HEK293 (cell line): ENCODE measurements at regions not wholly inside any gene's neighbourhood (a gene's known extent, or its start where the extent isn't known, plus 50 kb on each side); places are given as distances from the start of the nearest gene placed in this dataset.

ENCODE experiments used
- CTCF ChIA-PET: fragments of 350-600 bp; formaldehyde crosslinking; extraction: SDS; loops from one replicate; lab custom pipeline; 2021; ENCODE audit warnings: antibody characterized with exemption; lab: Yijun Ruan, JAX
- POLR2A ChIA-PET: fragments of 300-600 bp; formaldehyde crosslinking; extraction: SDS; loops from one replicate; lab custom pipeline; 2020; ENCODE audit warnings: antibody characterized with exemption, inconsistent platforms; lab: Yijun Ruan, JAX
- H3K27ac ChIP-seq: fragments of 200-500 bp; sonication (Bioruptor generic); 2 replicates; pipeline ENCODE4 v1.5.1; 2014; ENCODE audit warnings: low read depth, low read length, control low read depth, inconsistent platforms; ENCODE audit errors: extremely low read depth
- H3K36me3 ChIP-seq, 2 experiments: fragments of 200-500 bp in 1 of 2; sonication (Bioruptor generic) in 1 of 2; 1 replicate in 1 of 2; 2 replicates in 1 of 2; pipeline ENCODE4 v1.5.1; 2014 to 2017; ENCODE audit warnings: inconsistent platforms in 2 of 2, low read length in 2 of 2; ENCODE audit not compliant: control insufficient read depth in 2 of 2, insufficient read depth in 1 of 2
- H3K4me1 ChIP-seq: fragments of 200-500 bp; sonication (Bioruptor generic); 2 replicates; pipeline ENCODE4 v1.5.1; 2014; ENCODE audit warnings: mild to moderate bottlenecking, low read length, inconsistent platforms; ENCODE audit not compliant: control insufficient read depth, insufficient read depth
- H3K4me3 ChIP-seq: 2 replicates; pipeline ENCODE4 v1.5.1; 2011; ENCODE audit warnings: low read depth, mild to moderate bottlenecking, control low read depth, low read length, moderate library complexity
- H3K9me3 ChIP-seq: fragments of 200-500 bp; sonication (Bioruptor generic); 2 replicates; pipeline ENCODE4 v1.5.1; 2014; ENCODE audit warnings: low read depth, low read length, inconsistent platforms; ENCODE audit not compliant: control insufficient read depth, insufficient read depth
- ELK4 ChIP-seq: IDR thresholded peaks from 2 replicates; pipeline ENCODE4 v1.6.1; 2011; ENCODE audit warnings: mild to moderate bottlenecking, low read depth, low read length, borderline replicate concordance
- IKZF3 ChIP-seq: fragments of 450-650 bp; IDR thresholded peaks from 2 replicates; pipeline ENCODE4 v1.5.0; 2018; ENCODE audit warnings: missing biosample characterization, mild to moderate bottlenecking, missing genetic modification characterization, moderate library complexity
- RBAK ChIP-seq: fragments of 450-650 bp; formaldehyde crosslinking; IDR thresholded peaks from 2 replicates; pipeline ENCODE4 v1.5.1; 2016; ENCODE audit warnings: missing biosample characterization, missing genetic modification characterization
- WT1 ChIP-seq: fragments of 450-650 bp; formaldehyde crosslinking; IDR thresholded peaks from 2 replicates; pipeline ENCODE4 v1.5.1; 2016; ENCODE audit warnings: missing biosample characterization, missing genetic modification characterization
- ZBTB7A ChIP-seq: fragments of 450-650 bp; formaldehyde crosslinking; IDR thresholded peaks from 2 replicates; pipeline ENCODE4 v1.5.1; 2016; ENCODE audit warnings: low read depth, missing biosample characterization, missing genetic modification characterization
- ZNF146 ChIP-seq: fragments of 450-650 bp; formaldehyde crosslinking; IDR thresholded peaks from 2 replicates; pipeline ENCODE4 v1.5.1; 2016; ENCODE audit warnings: missing biosample characterization, missing genetic modification characterization
- ZNF175 ChIP-seq: fragments of 450-650 bp; formaldehyde crosslinking; IDR thresholded peaks from 2 replicates; pipeline ENCODE4 v1.5.1; 2016; ENCODE audit warnings: missing biosample characterization, missing genetic modification characterization
- ZNF26 ChIP-seq: fragments of 450-650 bp; formaldehyde crosslinking; IDR thresholded peaks from 2 replicates; pipeline ENCODE4 v1.5.1; 2016; ENCODE audit warnings: missing biosample characterization, missing genetic modification characterization
- ZNF292 ChIP-seq: fragments of 450-650 bp; formaldehyde crosslinking; IDR thresholded peaks from 2 replicates; pipeline ENCODE4 v1.5.1; 2016; ENCODE audit warnings: low read depth, missing biosample characterization, missing genetic modification characterization, borderline replicate concordance
- ZNF398 ChIP-seq: fragments of 450-650 bp; formaldehyde crosslinking; IDR thresholded peaks from 2 replicates; pipeline ENCODE4 v1.5.1; 2017; ENCODE audit warnings: missing biosample characterization, missing genetic modification characterization
- ZNF416 ChIP-seq: fragments of 450-650 bp; formaldehyde crosslinking; IDR thresholded peaks from 2 replicates; pipeline ENCODE4 v1.5.1; 2016; ENCODE audit warnings: missing biosample characterization, missing genetic modification characterization
- ZNF423 ChIP-seq: fragments of 450-650 bp; formaldehyde crosslinking; IDR thresholded peaks from 2 replicates; pipeline ENCODE4 v1.5.1; 2016; ENCODE audit warnings: missing biosample characterization, missing genetic modification characterization
- ZNF514 ChIP-seq: fragments of 450-650 bp; formaldehyde crosslinking; IDR thresholded peaks from 2 replicates; pipeline ENCODE4 v1.5.1; 2016; ENCODE audit warnings: missing biosample characterization, missing genetic modification characterization
- ZNF529 ChIP-seq: fragments of 450-650 bp; formaldehyde crosslinking; IDR thresholded peaks from 2 replicates; pipeline ENCODE4 v1.5.1; 2017; ENCODE audit warnings: missing genetic modification characterization, missing biosample characterization; ENCODE audit not compliant: insufficient replicate concordance
- ZNF558 ChIP-seq: fragments of 450-650 bp; formaldehyde crosslinking; IDR thresholded peaks from 2 replicates; pipeline ENCODE4 v1.5.1; 2016; ENCODE audit warnings: missing biosample characterization, missing genetic modification characterization
- ZNF677 ChIP-seq: fragments of 450-650 bp; IDR thresholded peaks from 2 replicates; pipeline ENCODE4 v1.5.0; 2018; ENCODE audit warnings: missing biosample characterization, mild to moderate bottlenecking, missing genetic modification characterization, moderate library complexity
- ZNF776 ChIP-seq: fragments of 450-650 bp; formaldehyde crosslinking; IDR thresholded peaks from 2 replicates; pipeline ENCODE4 v1.5.0; 2017; ENCODE audit warnings: missing biosample characterization, missing genetic modification characterization, borderline replicate concordance
- ZSCAN16 ChIP-seq: fragments of 450-650 bp; formaldehyde crosslinking; IDR thresholded peaks from 2 replicates; pipeline ENCODE4 v1.5.1; 2016; ENCODE audit warnings: missing biosample characterization, missing genetic modification characterization
- TF ChIP-seq, protein P1 (sequence below): fragments of 450-650 bp; formaldehyde crosslinking; IDR thresholded peaks from 2 replicates; pipeline ENCODE4 v1.5.1; 2016; ENCODE audit warnings: missing biosample characterization, missing genetic modification characterization
- TF ChIP-seq, protein P2 (sequence below): fragments of 450-650 bp; formaldehyde crosslinking; IDR thresholded peaks from 2 replicates; pipeline ENCODE4 v1.5.1; 2016; ENCODE audit warnings: missing biosample characterization, missing genetic modification characterization

DNA sequence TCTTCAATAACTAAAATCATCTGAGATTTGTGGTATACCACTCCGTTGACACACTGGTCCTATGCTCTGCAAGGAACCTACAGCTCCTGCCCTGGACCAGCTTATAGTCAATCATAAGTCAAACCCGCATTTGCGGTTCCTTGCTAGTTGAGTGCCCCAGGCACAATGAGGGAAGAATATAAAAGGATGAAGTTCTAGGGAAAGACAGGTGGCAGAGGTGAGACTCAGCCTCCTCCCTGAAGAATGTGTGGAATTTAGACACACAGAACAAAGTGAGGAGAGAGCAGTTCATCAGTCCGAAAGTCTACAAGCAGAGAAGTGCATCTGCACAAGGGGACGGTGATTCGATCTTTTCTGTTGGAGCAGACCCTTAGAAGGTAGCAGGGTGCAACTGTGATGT lies 615.0 kb upstream of the FANCL start (continued):
- TF ChIP-seq ZNF398 (no peak), ZNF677 (tag by site-specific recombination) (no peak)

GRCh38 chr2:58853420-58853819 lies 612.3 kb upstream of the FANCL start:
- POLR2A ChIA-PET: no interaction called here
- Histone ChIP-seq H3K27ac (no peak overlapping the region), H3K9me3 (no peaks in the 10 kb centered on the region), H3K4me3 (no peak overlapping the region), H3K36me3 (no peaks in the 10 kb centered on the region), H3K4me1 (no peaks in the 10 kb centered on the region)
- TF ChIP-seq WT1 (tag by site-specific recombination): no peak
- no peak for TF ChIP-seq ZNF529 (tag by site-specific recombination)
- no peak for TF ChIP-seq ZNF416 (tag by site-specific recombination)
- TF ChIP-seq ZBTB7A (tag by site-specific recombination): no peak
- TF ChIP-seq ELK4: no peak
- CTCF ChIA-PET: interaction anchor here (0.6 kb wide), 1 partner anchor 327 kb away, joined by 3 read pairs; no protein-coding TSS in a partner anchor

DNA sequence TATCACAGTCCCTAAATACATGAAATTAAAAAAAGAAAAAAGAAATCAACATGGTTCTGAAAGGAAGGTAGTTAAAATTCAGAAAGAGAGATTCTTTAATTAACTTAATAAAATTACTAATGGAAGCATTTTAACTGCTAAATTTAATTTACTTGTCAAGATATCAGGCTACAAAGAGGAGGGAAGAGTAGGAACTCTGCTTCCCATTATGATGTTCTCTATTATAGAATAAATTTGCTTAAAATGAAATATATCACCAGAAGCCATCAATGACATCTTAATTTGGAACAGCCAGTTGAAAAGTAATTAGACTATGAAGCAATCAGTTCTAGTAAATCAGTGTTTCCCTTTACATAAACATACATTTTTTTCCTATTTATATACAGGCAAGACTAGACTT lies 611.8 kb upstream of the FANCL start:
- ChIA-PET POLR2A (no interaction called here), CTCF (no interaction called here)
- no peaks in the 10 kb centered on the region for H3K4me1 ChIP-seq
- TF ChIP-seq ZNF292 (tag by site-specific recombination) (no peak), ZNF423 (tag by site-specific recombination) (no peak), ZNF776 (tag by site-specific recombination) (no peak), IKZF3 (tag by site-specific recombination) (no peak), ZNF558 (tag by site-specific recombination) (no peak), ZSCAN16 (no peak), ZNF26 (no peak), ZNF146 (tag by site-specific recombination) (no peak), ZNF514 (tag by site-specific recombination) (no peak), ZNF175 (tag by site-specific recombination) (no peak), RBAK (tag by site-specific recombination) (no peak)
- TF ChIP-seq, protein P1, sequence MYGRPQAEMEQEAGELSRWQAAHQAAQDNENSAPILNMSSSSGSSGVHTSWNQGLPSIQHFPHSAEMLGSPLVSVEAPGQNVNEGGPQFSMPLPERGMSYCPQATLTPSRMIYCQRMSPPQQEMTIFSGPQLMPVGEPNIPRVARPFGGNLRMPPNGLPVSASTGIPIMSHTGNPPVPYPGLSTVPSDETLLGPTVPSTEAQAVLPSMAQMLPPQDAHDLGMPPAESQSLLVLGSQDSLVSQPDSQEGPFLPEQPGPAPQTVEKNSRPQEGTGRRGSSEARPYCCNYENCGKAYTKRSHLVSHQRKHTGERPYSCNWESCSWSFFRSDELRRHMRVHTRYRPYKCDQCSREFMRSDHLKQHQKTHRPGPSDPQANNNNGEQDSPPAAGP (tag by site-specific recombination): no peak
- TF ChIP-seq, protein P2, sequence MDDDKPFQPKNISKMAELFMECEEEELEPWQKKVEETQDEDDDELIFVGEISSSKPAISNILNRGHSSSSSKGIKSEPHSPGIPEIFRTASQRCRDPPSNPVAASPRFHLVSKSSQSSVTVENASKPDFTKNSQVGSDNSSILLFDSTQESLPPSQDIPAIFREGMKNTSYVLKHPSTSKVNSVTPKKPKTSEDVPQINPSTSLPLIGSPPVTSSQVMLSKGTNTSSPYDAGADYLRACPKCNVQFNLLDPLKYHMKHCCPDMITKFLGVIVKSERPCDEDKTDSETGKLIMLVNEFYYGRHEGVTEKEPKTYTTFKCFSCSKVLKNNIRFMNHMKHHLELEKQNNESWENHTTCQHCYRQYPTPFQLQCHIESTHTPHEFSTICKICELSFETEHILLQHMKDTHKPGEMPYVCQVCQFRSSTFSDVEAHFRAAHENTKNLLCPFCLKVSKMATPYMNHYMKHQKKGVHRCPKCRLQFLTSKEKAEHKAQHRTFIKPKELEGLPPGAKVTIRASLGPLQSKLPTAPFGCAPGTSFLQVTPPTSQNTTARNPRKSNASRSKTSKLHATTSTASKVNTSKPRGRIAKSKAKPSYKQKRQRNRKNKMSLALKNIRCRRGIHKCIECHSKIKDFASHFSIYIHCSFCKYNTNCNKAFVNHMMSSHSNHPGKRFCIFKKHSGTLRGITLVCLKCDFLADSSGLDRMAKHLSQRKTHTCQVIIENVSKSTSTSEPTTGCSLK (tag by site-specific recombination): no peak
- no peak overlapping the region for H3K4me3 ChIP-seq
- H3K9me3 ChIP-seq: no peaks in the 10 kb centered on the region
- no peak overlapping the region for H3K27ac ChIP-seq
- H3K36me3 ChIP-seq: no peaks in the 10 kb centered on the region
